ENCODE measurements at regions not wholly inside any gene's neighbourhood (a gene's known extent, or its start where the extent isn't known, plus 50 kb on each side); places are given as distances from the start of the nearest gene placed in this dataset.
"Not testable (repeated sequence)": the region's sequence is repeated elsewhere in the genome, so short reads cannot be mapped to it uniquely, and the experiment has no call there.

GRCh38 chrX:99073551-99073950, 1336.5 kb downstream of the PCDH19 start:
- DNase-seq: no peak

GRCh38 chrX:99051639-99052038, 1358.4 kb downstream of the PCDH19 start:
- no peak for DNase-seq

GRCh38 chrX:99033226-99033901, 1376.7 kb downstream of the PCDH19 start:
- no peak for DNase-seq

GRCh38 chrX:99010957-99011356, 1399.1 kb downstream of the PCDH19 start:
- no peak for DNase-seq

GRCh38 chrX:99001286-99001685, 1408.8 kb downstream of the PCDH19 start:
- no peak for DNase-seq

- no peak for DNase-seq
Measured at GRCh38 chrX:98962996-98963395, 1447.1 kb downstream of the PCDH19 start.

GRCh38 chrX:98956014-98956413, 1454.1 kb downstream of the PCDH19 start:
- no peak for DNase-seq

- DNase-seq: no peak
Measured at GRCh38 chrX:98939456-98939855, 1470.6 kb downstream of the PCDH19 start.

GRCh38 chrX:98931216-98931615, 1478.9 kb downstream of the PCDH19 start:
- DNase-seq: no peak

- DNase-seq: no peak
Measured at GRCh38 chrX:98924511-98924910, 1485.6 kb downstream of the PCDH19 start.

GRCh38 chrX:98897191-98897590, 1512.9 kb downstream of the PCDH19 start:
- DNase-seq: no peak

- DNase-seq: not testable (repeated sequence)
Measured at GRCh38 chrX:98850639-98851038, 1559.4 kb downstream of the PCDH19 start.

All from left hindlimb (tissue), 1 donor.